ENCODE measurements at regions not wholly inside any gene's neighbourhood (a gene's known extent, or its start where the extent isn't known, plus 50 kb on each side); places are given as distances from the start of the nearest gene placed in this dataset.
A peak's percentile ranks its signal among the peaks of the same experiment; 100 is the strongest.

DNA sequence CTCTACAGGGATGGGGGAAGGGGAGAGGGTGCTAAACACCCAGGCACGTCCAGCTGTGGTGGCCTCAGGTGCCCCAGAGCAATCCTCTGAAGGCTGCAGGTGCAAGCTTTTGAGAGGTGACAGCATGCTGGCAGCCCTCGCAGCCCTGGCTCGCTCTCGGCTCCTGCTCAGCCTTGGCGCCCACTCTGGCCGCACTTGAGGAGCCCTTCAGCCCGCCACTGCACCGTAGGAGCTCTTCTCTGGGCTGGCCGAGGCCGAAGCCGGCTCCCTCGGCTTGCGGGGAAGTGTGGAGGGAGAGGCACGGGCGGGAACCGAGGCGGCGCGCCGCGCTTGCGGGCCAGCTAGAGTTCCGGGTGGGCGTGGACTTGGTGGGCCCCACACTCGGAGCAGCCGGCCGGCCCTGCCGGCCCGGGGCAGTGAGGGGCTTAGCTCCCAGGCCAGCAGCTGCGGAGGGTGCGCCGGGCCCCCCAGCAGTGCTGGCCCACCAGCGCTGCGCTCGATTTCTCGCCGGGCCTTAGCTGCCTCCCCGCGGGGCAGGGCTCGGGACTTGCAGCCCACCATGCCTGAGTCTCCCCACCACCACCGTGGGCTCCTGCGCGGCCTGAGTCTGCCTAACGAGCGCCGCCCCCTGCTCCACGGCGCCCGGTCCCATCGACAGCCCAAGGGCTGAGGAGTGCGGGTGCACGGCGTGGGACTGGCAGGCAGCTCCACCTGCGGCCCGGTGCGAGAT, 112.1 kb downstream of the TRIM29 start:
- TF ChIP-seq, protein P1, sequence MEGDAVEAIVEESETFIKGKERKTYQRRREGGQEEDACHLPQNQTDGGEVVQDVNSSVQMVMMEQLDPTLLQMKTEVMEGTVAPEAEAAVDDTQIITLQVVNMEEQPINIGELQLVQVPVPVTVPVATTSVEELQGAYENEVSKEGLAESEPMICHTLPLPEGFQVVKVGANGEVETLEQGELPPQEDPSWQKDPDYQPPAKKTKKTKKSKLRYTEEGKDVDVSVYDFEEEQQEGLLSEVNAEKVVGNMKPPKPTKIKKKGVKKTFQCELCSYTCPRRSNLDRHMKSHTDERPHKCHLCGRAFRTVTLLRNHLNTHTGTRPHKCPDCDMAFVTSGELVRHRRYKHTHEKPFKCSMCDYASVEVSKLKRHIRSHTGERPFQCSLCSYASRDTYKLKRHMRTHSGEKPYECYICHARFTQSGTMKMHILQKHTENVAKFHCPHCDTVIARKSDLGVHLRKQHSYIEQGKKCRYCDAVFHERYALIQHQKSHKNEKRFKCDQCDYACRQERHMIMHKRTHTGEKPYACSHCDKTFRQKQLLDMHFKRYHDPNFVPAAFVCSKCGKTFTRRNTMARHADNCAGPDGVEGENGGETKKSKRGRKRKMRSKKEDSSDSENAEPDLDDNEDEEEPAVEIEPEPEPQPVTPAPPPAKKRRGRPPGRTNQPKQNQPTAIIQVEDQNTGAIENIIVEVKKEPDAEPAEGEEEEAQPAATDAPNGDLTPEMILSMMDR (IDR thresholded peaks at IDR 0.05; ENCODE audit: unreplicated experiment): no peak
- H3K27me3 Mint-ChIP-seq (ENCODE audit: insufficient read depth, unreplicated experiment): peaks cover 52% of the 10 kb centered on the region
- H3K9me3 Mint-ChIP-seq (ENCODE audit: unreplicated experiment): no peaks in the 10 kb centered on the region
- H3K4me1 Mint-ChIP-seq (ENCODE audit: insufficient read depth, unreplicated experiment): peaks cover 5% of the 10 kb centered on the region
- no peak overlapping the region for H3K27ac Mint-ChIP-seq (ENCODE audit: low read depth, unreplicated experiment)
- no peak for DNase-seq (ENCODE audit: unreplicated experiment)
- no peaks in the 10 kb centered on the region for H3K36me3 Mint-ChIP-seq (ENCODE audit: insufficient read depth, unreplicated experiment)
- intact Hi-C loops (cut with micrococcal nuclease): no loop called here
- BruUV-seq (replicated peaks): no TSS peak
- no peak overlapping the region for H3K4me3 Mint-ChIP-seq (ENCODE audit: unreplicated experiment)
- POLR2A ChIA-PET: interaction anchor here (0.6 kb wide), 1 partner anchor 36 kb away, joined by 4 read pairs; no protein-coding TSS in a partner anchor
- CTCF ChIA-PET: interaction anchor here (0.6 to 3.2 kb wide), 6 partner anchors 12 to 1198 kb away, joined by 3 to 10 read pairs (median 3); no protein-coding TSS in a partner anchor

DNA sequence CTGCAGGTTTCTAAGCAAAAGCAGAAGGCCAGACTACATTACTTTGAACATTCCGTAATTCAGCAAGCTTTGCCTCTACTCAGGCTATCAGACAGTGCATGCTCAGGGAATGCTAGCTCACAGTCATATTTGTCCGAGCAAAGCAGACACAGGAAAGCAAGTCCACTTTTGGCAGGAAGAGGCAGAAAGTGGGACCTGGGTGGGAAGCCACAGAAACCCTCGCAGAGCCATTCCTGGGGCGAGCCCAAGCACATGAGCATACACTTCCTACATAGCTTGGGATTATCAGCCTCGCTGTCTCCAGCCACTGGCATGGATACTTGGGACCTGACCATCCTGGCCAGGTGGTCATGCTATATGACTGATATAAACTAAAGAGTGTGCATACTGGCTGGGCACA, 113.3 kb downstream of the TRIM29 start:
- CTCF ChIA-PET: interaction anchor here (0.6 to 3.2 kb wide), 3 partner anchors 11 to 295 kb away, joined by 3 to 10 read pairs (median 3); no protein-coding TSS in a partner anchor

DNA sequence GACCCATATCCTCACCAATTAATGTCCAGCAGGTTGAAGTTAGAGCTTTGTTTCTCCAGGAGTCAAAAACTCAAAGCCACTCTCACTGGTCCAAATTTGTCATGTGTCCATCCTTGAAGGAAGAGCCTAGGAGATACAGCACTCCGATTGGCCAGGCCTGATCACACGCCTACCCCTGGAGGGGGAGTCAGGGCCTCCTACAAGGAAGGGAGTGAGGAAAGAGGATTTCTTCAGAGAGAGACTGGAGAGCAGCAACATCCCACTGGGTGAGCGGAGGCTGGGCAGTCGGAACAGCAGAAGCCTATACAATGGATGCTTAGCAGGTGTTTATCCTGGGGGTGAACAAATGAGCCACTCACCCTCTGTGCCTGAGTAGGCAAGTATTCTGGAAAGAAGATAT, 113.9 kb downstream of the TRIM29 start:
- DNase-seq (ENCODE audit: unreplicated experiment): peak; percentile 12
- ChIA-PET CTCF (interaction anchor here (0.6 to 3.2 kb wide), 6 partner anchors 9 to 294 kb away, joined by 3 to 10 read pairs (median 3); no protein-coding TSS in a partner anchor), POLR2A (interaction anchor here (0.6 kb wide), 1 partner anchor 445 kb away, joined by 3 read pairs; no protein-coding TSS in a partner anchor)
- peaks cover 5% of the 10 kb centered on the region for H3K4me1 Mint-ChIP-seq (ENCODE audit: insufficient read depth, unreplicated experiment)
- no TSS peak for BruUV-seq (replicated peaks)
- no peak overlapping the region for H3K4me3 Mint-ChIP-seq (ENCODE audit: unreplicated experiment)
- no peaks in the 10 kb centered on the region for H3K36me3 Mint-ChIP-seq (ENCODE audit: insufficient read depth, unreplicated experiment)
- H3K9me3 Mint-ChIP-seq (ENCODE audit: unreplicated experiment): no peaks in the 10 kb centered on the region
- no peak overlapping the region for H3K27ac Mint-ChIP-seq (ENCODE audit: low read depth, unreplicated experiment)
- intact Hi-C loops (cut with micrococcal nuclease): no loop called here
- TF ChIP-seq, protein P1 (IDR thresholded peaks at IDR 0.05; ENCODE audit: unreplicated experiment): no peak
- H3K27me3 Mint-ChIP-seq (ENCODE audit: insufficient read depth, unreplicated experiment): peaks cover 39% of the 10 kb centered on the region

More for the DNA sequence above, 113.3 kb downstream of the TRIM29 start:
- H3K27ac Mint-ChIP-seq (ENCODE audit: low read depth, unreplicated experiment): no peak overlapping the region
- no peak overlapping the region for H3K4me3 Mint-ChIP-seq (ENCODE audit: unreplicated experiment)
- peaks cover 44% of the 10 kb centered on the region for H3K27me3 Mint-ChIP-seq (ENCODE audit: insufficient read depth, unreplicated experiment)
- TF ChIP-seq, protein P1 (IDR thresholded peaks at IDR 0.05; ENCODE audit: unreplicated experiment): no peak
- H3K36me3 Mint-ChIP-seq (ENCODE audit: insufficient read depth, unreplicated experiment): no peaks in the 10 kb centered on the region
- H3K9me3 Mint-ChIP-seq (ENCODE audit: unreplicated experiment): no peaks in the 10 kb centered on the region
- intact Hi-C loops (cut with micrococcal nuclease): no loop called here
- peaks cover 5% of the 10 kb centered on the region for H3K4me1 Mint-ChIP-seq (ENCODE audit: insufficient read depth, unreplicated experiment)
- BruUV-seq (replicated peaks): no TSS peak
- DNase-seq (ENCODE audit: unreplicated experiment): no peak
- POLR2A ChIA-PET: interaction anchor here (0.6 kb wide), 1 partner anchor 446 kb away, joined by 3 read pairs; no protein-coding TSS in a partner anchor

DNA sequence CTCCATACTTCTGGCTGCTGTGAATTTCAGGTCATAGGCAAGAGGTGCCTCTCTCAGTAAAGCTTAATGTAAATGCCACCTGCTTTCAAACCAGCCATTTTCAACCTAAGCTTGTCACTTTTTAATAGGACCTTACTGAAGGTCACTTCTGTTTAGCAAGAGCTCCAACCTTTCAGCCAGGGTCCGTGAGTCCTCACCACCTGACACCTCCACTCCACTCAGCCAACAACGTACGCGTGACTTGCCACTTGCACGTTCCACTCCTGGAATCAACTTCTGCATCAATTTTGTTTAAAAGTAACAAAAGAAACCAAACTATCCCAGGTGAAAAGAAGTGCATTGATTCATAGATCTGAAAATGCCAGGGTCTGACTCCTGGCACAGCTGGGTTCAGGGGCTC, 114.4 kb downstream of the TRIM29 start:
- TF ChIP-seq, protein P1 (IDR thresholded peaks at IDR 0.05; ENCODE audit: unreplicated experiment): no peak
- intact Hi-C loops (cut with micrococcal nuclease): no loop called here
- no peak for DNase-seq (ENCODE audit: unreplicated experiment)
- CTCF ChIA-PET: interaction anchor here (0.7 to 3.2 kb wide), 5 partner anchors 9 to 231 kb away, joined by 3 to 10 read pairs (median 3); no protein-coding TSS in a partner anchor
- H3K36me3 Mint-ChIP-seq (ENCODE audit: insufficient read depth, unreplicated experiment): no peaks in the 10 kb centered on the region
- BruUV-seq (replicated peaks): no TSS peak
- no peaks in the 10 kb centered on the region for H3K9me3 Mint-ChIP-seq (ENCODE audit: unreplicated experiment)
- POLR2A ChIA-PET: no interaction called here
- no peak overlapping the region for H3K4me3 Mint-ChIP-seq (ENCODE audit: unreplicated experiment)
- peaks cover 5% of the 10 kb centered on the region for H3K4me1 Mint-ChIP-seq (ENCODE audit: insufficient read depth, unreplicated experiment)
- H3K27ac Mint-ChIP-seq (ENCODE audit: low read depth, unreplicated experiment): no peak overlapping the region
- peaks cover 34% of the 10 kb centered on the region for H3K27me3 Mint-ChIP-seq (ENCODE audit: insufficient read depth, unreplicated experiment)

All from MCF 10A (cell line).